ENCODE measurements at regions not wholly inside any gene's neighbourhood (a gene's known extent, or its start where the extent isn't known, plus 50 kb on each side); places are given as distances from the start of the nearest gene placed in this dataset.

DNA sequence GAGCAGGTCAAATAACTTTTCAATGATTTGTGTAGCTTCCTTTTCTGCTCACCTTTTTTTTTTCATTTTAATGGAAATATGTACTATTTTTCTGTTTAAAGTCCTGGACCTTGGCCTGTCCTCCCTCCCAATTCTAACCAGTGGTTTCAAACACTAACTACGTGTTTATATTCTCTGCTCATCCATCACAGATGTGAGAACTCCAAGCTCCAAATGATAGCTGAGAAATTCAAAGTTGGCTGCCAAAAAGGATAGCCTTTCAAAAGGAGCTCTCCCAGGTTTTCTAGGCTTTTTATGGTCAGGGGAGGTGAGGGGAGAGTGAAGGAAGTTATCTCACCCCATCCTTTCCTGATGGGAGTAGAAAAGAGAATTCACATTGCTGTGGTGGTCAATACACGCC, 486.0 kb upstream of the TBX3 start:
- H3K9me3 Mint-ChIP-seq: no peaks in the 10 kb centered on the region
- TF ChIP-seq, protein P1, sequence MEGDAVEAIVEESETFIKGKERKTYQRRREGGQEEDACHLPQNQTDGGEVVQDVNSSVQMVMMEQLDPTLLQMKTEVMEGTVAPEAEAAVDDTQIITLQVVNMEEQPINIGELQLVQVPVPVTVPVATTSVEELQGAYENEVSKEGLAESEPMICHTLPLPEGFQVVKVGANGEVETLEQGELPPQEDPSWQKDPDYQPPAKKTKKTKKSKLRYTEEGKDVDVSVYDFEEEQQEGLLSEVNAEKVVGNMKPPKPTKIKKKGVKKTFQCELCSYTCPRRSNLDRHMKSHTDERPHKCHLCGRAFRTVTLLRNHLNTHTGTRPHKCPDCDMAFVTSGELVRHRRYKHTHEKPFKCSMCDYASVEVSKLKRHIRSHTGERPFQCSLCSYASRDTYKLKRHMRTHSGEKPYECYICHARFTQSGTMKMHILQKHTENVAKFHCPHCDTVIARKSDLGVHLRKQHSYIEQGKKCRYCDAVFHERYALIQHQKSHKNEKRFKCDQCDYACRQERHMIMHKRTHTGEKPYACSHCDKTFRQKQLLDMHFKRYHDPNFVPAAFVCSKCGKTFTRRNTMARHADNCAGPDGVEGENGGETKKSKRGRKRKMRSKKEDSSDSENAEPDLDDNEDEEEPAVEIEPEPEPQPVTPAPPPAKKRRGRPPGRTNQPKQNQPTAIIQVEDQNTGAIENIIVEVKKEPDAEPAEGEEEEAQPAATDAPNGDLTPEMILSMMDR (IDR thresholded peaks at IDR 0.05; ENCODE audit: unreplicated experiment): no peak
- no peaks in the 10 kb centered on the region for H3K36me3 Mint-ChIP-seq
- no peak for DNase-seq (ENCODE audit: low spot score in 2 of 2, unreplicated experiment in 2 of 2)
- H3K4me1 Mint-ChIP-seq: peaks cover 46% of the 10 kb centered on the region
- H3K27ac Mint-ChIP-seq: peak overlapping the region; percentile 48
- no peaks in the 10 kb centered on the region for H3K27me3 Mint-ChIP-seq (ENCODE audit: low read depth)
- H3K4me3 Mint-ChIP-seq: no peak overlapping the region

DNA sequence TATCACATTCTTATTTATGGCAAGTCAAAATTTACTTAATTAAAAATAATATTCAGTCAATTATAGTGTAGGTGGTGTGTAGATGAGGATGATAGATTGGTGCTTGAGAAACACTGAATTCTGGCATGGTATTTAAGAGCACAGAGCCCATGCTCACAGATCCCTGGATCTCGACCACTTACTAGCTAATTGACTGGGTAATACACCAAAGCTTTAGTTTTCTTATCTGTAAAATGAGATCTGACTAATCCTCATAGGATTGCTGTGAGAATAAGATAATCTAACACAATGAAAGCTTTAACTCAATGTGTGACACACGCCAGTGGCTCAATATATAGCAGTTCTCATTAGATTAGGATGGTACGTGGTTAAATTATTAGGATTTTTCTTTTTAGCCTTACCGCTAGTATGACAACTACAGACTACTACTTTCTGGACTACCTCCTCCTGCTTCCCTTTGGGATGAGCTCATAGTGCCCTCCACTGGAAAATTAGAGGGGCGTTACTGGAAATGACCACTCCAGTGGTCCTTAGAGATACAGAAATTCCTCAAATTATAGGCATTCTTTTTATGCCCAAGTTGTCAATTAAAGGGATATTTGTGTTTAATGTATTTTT, 482.8 kb upstream of the TBX3 start:
- Mint-ChIP-seq H3K27ac (peak overlapping the region; percentile 51), H3K27me3 (ENCODE audit: low read depth) (no peaks in the 10 kb centered on the region), H3K4me3 (no peak overlapping the region), H3K9me3 (no peaks in the 10 kb centered on the region), H3K36me3 (no peaks in the 10 kb centered on the region), H3K4me1 (peaks cover 32% of the 10 kb centered on the region)
- no peak for DNase-seq (ENCODE audit: low spot score in 2 of 2, unreplicated experiment in 2 of 2)
- TF ChIP-seq, protein P1 (IDR thresholded peaks at IDR 0.05; ENCODE audit: unreplicated experiment): no peak

DNA sequence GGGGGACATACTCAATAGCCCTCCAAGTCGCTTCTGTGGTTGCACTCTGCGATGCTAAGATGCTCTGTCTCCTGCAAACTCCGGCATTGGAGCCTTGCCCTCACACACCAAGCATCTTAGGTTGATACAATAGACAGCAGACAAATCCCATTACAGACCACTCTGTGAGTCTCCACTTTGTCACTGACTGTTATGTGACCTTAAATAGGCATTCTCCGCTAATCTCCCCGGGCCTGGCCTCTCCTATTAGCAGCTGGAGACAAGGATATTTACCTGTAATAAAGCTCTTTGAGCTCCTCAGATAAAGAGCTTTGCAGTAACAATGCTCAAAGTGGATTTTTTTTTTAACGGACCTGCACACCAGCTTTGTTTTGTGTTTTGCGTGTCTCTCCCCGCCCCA, 479.7 kb upstream of the TBX3 start:
- no peaks in the 10 kb centered on the region for H3K27me3 Mint-ChIP-seq (ENCODE audit: low read depth)
- TF ChIP-seq, protein P1 (IDR thresholded peaks at IDR 0.05; ENCODE audit: unreplicated experiment): no peak
- no peaks in the 10 kb centered on the region for H3K36me3 Mint-ChIP-seq
- H3K4me3 Mint-ChIP-seq: no peak overlapping the region
- peaks cover 44% of the 10 kb centered on the region for H3K4me1 Mint-ChIP-seq
- DNase-seq (ENCODE audit: low spot score in 2 of 2, unreplicated experiment in 2 of 2): no peak
- peak overlapping the region; percentile 39 for H3K27ac Mint-ChIP-seq
- no peaks in the 10 kb centered on the region for H3K9me3 Mint-ChIP-seq

DNA sequence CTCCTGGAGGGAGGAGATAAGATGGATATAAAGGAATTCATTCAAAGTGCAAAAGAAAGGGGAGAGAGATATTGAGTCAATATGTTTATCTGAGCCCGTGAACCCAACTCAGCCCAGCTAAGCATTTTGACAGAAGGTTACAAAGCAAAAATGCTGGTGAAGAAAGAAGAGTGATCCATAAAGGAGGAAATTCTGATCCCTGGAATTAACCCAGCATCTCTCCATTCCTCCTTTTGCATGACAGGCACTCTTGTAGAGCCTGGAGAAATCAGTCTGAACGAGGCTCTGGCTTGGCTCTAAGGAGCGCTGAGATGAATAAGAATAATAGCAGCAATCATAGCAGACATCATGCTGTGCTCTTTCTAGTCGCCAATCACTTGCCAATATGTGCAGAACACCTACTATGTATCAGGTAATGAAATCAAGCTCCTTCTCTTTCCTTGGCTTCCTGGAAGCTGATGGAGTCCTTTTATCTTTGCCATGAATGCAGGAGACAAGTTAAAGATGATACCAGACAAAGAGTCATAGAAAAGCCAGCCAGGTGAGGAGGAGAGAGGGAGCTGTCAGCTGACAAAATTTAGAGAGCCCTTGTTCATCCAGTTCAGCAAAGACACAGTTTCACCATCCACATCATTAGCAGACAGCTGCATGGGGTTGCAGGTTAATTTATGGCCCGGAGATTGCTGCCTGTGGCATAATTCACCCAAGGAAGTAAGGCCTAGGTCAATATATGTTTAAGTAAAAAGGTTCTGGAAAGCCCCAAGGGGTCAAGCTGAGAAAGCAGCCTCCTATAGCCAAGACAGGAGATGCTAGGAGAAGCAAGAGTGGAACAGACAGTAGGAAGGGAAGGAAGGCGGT, 476.5 kb upstream of the TBX3 start:
- Mint-ChIP-seq H3K4me1 (peaks cover 47% of the 10 kb centered on the region), H3K4me3 (no peak overlapping the region)

DNA sequence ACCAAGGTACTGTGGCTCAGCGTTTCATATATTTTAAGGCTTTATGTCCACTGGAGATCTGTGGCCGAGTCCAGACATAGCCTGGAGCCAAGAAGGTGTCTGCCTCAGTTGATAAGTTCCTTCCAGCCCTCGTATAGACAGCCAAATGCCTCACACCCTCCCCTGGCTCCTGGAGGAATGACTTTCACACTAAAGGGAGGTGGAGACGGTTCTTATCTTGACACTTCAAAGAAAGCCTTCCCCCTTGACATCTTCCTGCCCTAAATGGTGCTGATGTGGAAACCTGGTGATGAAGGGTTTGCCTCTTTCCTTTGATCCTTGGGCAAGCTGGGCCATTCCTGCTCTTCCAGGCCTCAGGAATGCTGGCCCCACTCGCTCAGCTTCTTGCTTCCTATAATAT, 474.8 kb upstream of the TBX3 start:
- no peaks in the 10 kb centered on the region for H3K36me3 Mint-ChIP-seq
- TF ChIP-seq, protein P1 (IDR thresholded peaks at IDR 0.05; ENCODE audit: unreplicated experiment): no peak
- peak overlapping the region; percentile 73 for H3K27ac Mint-ChIP-seq
- peak in 1 of 2 experiments; percentile 48 for DNase-seq (ENCODE audit: low spot score in 2 of 2, unreplicated experiment in 2 of 2)
- H3K4me1 Mint-ChIP-seq: peaks cover 42% of the 10 kb centered on the region
- H3K27me3 Mint-ChIP-seq (ENCODE audit: low read depth): no peaks in the 10 kb centered on the region
- H3K4me3 Mint-ChIP-seq: no peak overlapping the region
- H3K9me3 Mint-ChIP-seq: peaks cover 6% of the 10 kb centered on the region

More for the DNA sequence above, 476.5 kb upstream of the TBX3 start:
- no peak for DNase-seq (ENCODE audit: low spot score in 2 of 2, unreplicated experiment in 2 of 2)
- Mint-ChIP-seq H3K27me3 (ENCODE audit: low read depth) (no peaks in the 10 kb centered on the region), H3K27ac (peak overlapping the region; percentile 73), H3K36me3 (no peaks in the 10 kb centered on the region), H3K9me3 (no peaks in the 10 kb centered on the region)
- TF ChIP-seq, protein P1 (IDR thresholded peaks at IDR 0.05; ENCODE audit: unreplicated experiment): no peak
